HEK293 (cell line): ENCODE measurements at regions not wholly inside any gene's neighbourhood (a gene's known extent, or its start where the extent isn't known, plus 50 kb on each side); places are given as distances from the start of the nearest gene placed in this dataset.

Source experiments
- CTCF ChIA-PET: fragments of 350-600 bp; formaldehyde crosslinking; extraction: SDS; loops from one replicate; lab custom pipeline; 2021; ENCODE audit warnings: antibody characterized with exemption; lab: Yijun Ruan, JAX
- POLR2A ChIA-PET: fragments of 300-600 bp; formaldehyde crosslinking; extraction: SDS; loops from one replicate; lab custom pipeline; 2020; ENCODE audit warnings: antibody characterized with exemption, inconsistent platforms; lab: Yijun Ruan, JAX
- H3K27ac ChIP-seq: fragments of 200-500 bp; sonication (Bioruptor generic); 2 replicates; pipeline ENCODE4 v1.5.1; 2014; ENCODE audit warnings: low read depth, low read length, control low read depth, inconsistent platforms; ENCODE audit errors: extremely low read depth
- H3K36me3 ChIP-seq, 2 experiments: fragments of 200-500 bp in 1 of 2; sonication (Bioruptor generic) in 1 of 2; 1 replicate in 1 of 2; 2 replicates in 1 of 2; pipeline ENCODE4 v1.5.1; 2014 to 2017; ENCODE audit warnings: inconsistent platforms in 2 of 2, low read length in 2 of 2; ENCODE audit not compliant: control insufficient read depth in 2 of 2, insufficient read depth in 1 of 2
- H3K4me1 ChIP-seq: fragments of 200-500 bp; sonication (Bioruptor generic); 2 replicates; pipeline ENCODE4 v1.5.1; 2014; ENCODE audit warnings: mild to moderate bottlenecking, low read length, inconsistent platforms; ENCODE audit not compliant: control insufficient read depth, insufficient read depth
- H3K4me3 ChIP-seq: 2 replicates; pipeline ENCODE4 v1.5.1; 2011; ENCODE audit warnings: low read depth, mild to moderate bottlenecking, control low read depth, low read length, moderate library complexity
- H3K9me3 ChIP-seq: fragments of 200-500 bp; sonication (Bioruptor generic); 2 replicates; pipeline ENCODE4 v1.5.1; 2014; ENCODE audit warnings: low read depth, low read length, inconsistent platforms; ENCODE audit not compliant: control insufficient read depth, insufficient read depth
- INSM2 ChIP-seq: fragments of 450-650 bp; formaldehyde crosslinking; IDR thresholded peaks from 2 replicates; pipeline ENCODE4 v1.5.1; 2016; ENCODE audit warnings: missing biosample characterization, missing genetic modification characterization
- KLF10 ChIP-seq: fragments of 450-650 bp; IDR thresholded peaks from 2 replicates; pipeline ENCODE4 v1.5.1; 2018; ENCODE audit warnings: missing biosample characterization, mild to moderate bottlenecking, missing genetic modification characterization
- PBX3 ChIP-seq: sonication (generic); formaldehyde crosslinking; IDR thresholded peaks from 2 replicates; pipeline ENCODE4 v1.8.1; 2022; ENCODE audit warnings: mild to moderate bottlenecking, moderate library complexity, missing genetic modification reagents
- SP7 ChIP-seq: fragments of 450-650 bp; formaldehyde crosslinking; IDR thresholded peaks from 2 replicates; pipeline ENCODE4 v1.5.1; 2016; ENCODE audit warnings: missing biosample characterization, missing genetic modification characterization
- ZBTB21 ChIP-seq: fragments of 450-650 bp; formaldehyde crosslinking; IDR thresholded peaks from 2 replicates; pipeline ENCODE4 v1.5.1; 2017; ENCODE audit warnings: missing biosample characterization, missing genetic modification characterization
- ZBTB8A ChIP-seq: fragments of 450-650 bp; formaldehyde crosslinking; IDR thresholded peaks from 2 replicates; pipeline ENCODE4 v1.5.1; 2016; ENCODE audit warnings: missing biosample characterization, missing genetic modification characterization
- ZFHX2 ChIP-seq: fragments of 450-650 bp; formaldehyde crosslinking; conservative IDR thresholded peaks from 2 replicates; pipeline ENCODE4 v1.5.1; 2016; ENCODE audit warnings: missing biosample characterization, missing genetic modification characterization
- ZNF138 ChIP-seq: fragments of 450-650 bp; formaldehyde crosslinking; IDR thresholded peaks from 2 replicates; pipeline ENCODE4 v1.5.1; 2016; ENCODE audit warnings: missing biosample characterization, missing genetic modification characterization, borderline replicate concordance
- ZNF398 ChIP-seq: fragments of 450-650 bp; formaldehyde crosslinking; IDR thresholded peaks from 2 replicates; pipeline ENCODE4 v1.5.1; 2017; ENCODE audit warnings: missing biosample characterization, missing genetic modification characterization
- ZNF473 ChIP-seq: fragments of 450-650 bp; formaldehyde crosslinking; IDR thresholded peaks from 2 replicates; pipeline ENCODE4 v1.5.1; 2017; ENCODE audit warnings: missing biosample characterization, missing genetic modification characterization
- ZNF48 ChIP-seq: fragments of 450-650 bp; formaldehyde crosslinking; IDR thresholded peaks from 2 replicates; pipeline ENCODE4 v1.5.1; 2016; ENCODE audit warnings: missing biosample characterization, missing genetic modification characterization
- ZNF529 ChIP-seq: fragments of 450-650 bp; formaldehyde crosslinking; IDR thresholded peaks from 2 replicates; pipeline ENCODE4 v1.5.1; 2017; ENCODE audit warnings: missing genetic modification characterization, missing biosample characterization; ENCODE audit not compliant: insufficient replicate concordance
- ZNF701 ChIP-seq: fragments of 450-650 bp; formaldehyde crosslinking; IDR thresholded peaks from 2 replicates; pipeline ENCODE4 v1.5.1; 2016; ENCODE audit warnings: missing biosample characterization, missing genetic modification characterization
- TF ChIP-seq, protein P1 (sequence below): fragments of 450-650 bp; formaldehyde crosslinking; optimal IDR thresholded peaks from 2 replicates; pipeline ENCODE3; 2016; ENCODE audit warnings: missing biosample characterization, mild to moderate bottlenecking, missing genetic modification characterization
- TF ChIP-seq, protein P2 (sequence below): fragments of 450-650 bp; formaldehyde crosslinking; IDR thresholded peaks from 2 replicates; pipeline ENCODE4 v1.5.1; 2016; ENCODE audit warnings: missing biosample characterization, missing genetic modification characterization
- TF ChIP-seq, protein P3 (sequence below): fragments of 450-650 bp; formaldehyde crosslinking; IDR thresholded peaks from 2 replicates; pipeline ENCODE4 v1.5.1; 2016; ENCODE audit warnings: missing biosample characterization, missing genetic modification characterization
- TF ChIP-seq, protein P4 (sequence below): fragments of 450-650 bp; formaldehyde crosslinking; IDR thresholded peaks from 2 replicates; pipeline ENCODE4 v1.5.1; 2016; ENCODE audit warnings: missing biosample characterization, missing genetic modification characterization
- TF ChIP-seq, protein P5 (sequence below): fragments of 450-650 bp; IDR thresholded peaks from 2 replicates; pipeline ENCODE4 v1.5.1; 2018; ENCODE audit warnings: missing biosample characterization, mild to moderate bottlenecking, missing genetic modification characterization

GRCh38 chr4:84336964-84337705 is 162.0 kb downstream of the NKX6-1 start:
- ChIA-PET CTCF (no interaction called here), POLR2A (no interaction called here)
- no peak overlapping the region for H3K4me3 ChIP-seq
- TF ChIP-seq ZNF138 (tag by site-specific recombination) (no peak), ZNF529 (tag by site-specific recombination) (no peak), ZNF473 (tag by site-specific recombination) (no peak), ZNF701 (no peak), ZNF48 (tag by site-specific recombination) (no peak), KLF10 (no peak), ZBTB8A (tag by site-specific recombination) (no peak)
- TF ChIP-seq, all 188 proteins: peak for 0
- H3K36me3 ChIP-seq: no peaks in the 10 kb centered on the region
- no peak overlapping the region for H3K27ac ChIP-seq
- no peaks in the 10 kb centered on the region for H3K9me3 ChIP-seq
- no peaks in the 10 kb centered on the region for H3K4me1 ChIP-seq

DNA sequence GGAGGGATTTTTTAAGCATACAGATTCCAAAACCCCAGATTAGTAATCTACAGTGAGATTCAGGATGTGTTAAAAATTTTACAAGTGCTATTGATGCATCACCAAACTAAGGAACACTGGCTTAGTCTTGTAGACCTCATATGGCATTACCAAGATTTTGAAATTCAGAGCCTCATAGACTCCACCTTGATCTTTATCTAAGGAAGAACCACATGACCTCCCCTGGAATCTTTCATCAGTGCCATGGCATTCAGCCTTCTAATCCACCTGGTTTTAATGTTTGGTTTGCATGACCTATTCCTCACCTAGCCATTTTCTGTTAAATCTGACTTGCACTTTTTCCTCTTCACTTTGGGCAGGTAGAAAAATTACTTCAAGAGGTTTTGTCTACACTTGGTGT is 171.6 kb downstream of the NKX6-1 start:
- H3K4me1 ChIP-seq: no peaks in the 10 kb centered on the region
- no peak overlapping the region for H3K4me3 ChIP-seq
- CTCF ChIA-PET: no interaction called here
- TF ChIP-seq, protein P1, sequence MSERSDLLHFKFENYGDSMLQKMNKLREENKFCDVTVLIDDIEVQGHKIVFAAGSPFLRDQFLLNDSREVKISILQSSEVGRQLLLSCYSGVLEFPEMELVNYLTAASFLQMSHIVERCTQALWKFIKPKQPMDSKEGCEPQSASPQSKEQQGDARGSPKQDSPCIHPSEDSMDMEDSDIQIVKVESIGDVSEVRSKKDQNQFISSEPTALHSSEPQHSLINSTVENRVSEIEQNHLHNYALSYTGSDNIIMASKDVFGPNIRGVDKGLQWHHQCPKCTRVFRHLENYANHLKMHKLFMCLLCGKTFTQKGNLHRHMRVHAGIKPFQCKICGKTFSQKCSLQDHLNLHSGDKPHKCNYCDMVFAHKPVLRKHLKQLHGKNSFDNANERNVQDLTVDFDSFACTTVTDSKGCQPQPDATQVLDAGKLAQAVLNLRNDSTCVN (tag by site-specific recombination): no peak
- TF ChIP-seq, protein P2, sequence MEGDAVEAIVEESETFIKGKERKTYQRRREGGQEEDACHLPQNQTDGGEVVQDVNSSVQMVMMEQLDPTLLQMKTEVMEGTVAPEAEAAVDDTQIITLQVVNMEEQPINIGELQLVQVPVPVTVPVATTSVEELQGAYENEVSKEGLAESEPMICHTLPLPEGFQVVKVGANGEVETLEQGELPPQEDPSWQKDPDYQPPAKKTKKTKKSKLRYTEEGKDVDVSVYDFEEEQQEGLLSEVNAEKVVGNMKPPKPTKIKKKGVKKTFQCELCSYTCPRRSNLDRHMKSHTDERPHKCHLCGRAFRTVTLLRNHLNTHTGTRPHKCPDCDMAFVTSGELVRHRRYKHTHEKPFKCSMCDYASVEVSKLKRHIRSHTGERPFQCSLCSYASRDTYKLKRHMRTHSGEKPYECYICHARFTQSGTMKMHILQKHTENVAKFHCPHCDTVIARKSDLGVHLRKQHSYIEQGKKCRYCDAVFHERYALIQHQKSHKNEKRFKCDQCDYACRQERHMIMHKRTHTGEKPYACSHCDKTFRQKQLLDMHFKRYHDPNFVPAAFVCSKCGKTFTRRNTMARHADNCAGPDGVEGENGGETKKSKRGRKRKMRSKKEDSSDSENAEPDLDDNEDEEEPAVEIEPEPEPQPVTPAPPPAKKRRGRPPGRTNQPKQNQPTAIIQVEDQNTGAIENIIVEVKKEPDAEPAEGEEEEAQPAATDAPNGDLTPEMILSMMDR (tag by site-specific recombination): no peak
- TF ChIP-seq INSM2 (tag by site-specific recombination): no peak
- TF ChIP-seq ZBTB21 (tag by site-specific recombination): no peak
- TF ChIP-seq, protein P3, sequence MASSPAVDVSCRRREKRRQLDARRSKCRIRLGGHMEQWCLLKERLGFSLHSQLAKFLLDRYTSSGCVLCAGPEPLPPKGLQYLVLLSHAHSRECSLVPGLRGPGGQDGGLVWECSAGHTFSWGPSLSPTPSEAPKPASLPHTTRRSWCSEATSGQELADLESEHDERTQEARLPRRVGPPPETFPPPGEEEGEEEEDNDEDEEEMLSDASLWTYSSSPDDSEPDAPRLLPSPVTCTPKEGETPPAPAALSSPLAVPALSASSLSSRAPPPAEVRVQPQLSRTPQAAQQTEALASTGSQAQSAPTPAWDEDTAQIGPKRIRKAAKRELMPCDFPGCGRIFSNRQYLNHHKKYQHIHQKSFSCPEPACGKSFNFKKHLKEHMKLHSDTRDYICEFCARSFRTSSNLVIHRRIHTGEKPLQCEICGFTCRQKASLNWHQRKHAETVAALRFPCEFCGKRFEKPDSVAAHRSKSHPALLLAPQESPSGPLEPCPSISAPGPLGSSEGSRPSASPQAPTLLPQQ (tag by site-specific recombination): no peak
- no peak for TF ChIP-seq ZNF398 (tag by site-specific recombination)
- no peak for TF ChIP-seq ZBTB8A (tag by site-specific recombination)
- no peak for TF ChIP-seq ZFHX2 (tag by site-specific recombination)
- TF ChIP-seq PBX3 (CRISPR knock-in tag): no peak
- TF ChIP-seq, protein P4, sequence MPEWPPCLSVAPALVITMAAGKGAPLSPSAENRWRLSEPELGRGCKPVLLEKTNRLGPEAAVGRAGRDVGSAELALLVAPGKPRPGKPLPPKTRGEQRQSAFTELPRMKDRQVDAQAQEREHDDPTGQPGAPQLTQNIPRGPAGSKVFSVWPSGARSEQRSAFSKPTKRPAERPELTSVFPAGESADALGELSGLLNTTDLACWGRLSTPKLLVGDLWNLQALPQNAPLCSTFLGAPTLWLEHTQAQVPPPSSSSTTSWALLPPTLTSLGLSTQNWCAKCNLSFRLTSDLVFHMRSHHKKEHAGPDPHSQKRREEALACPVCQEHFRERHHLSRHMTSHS (tag by site-specific recombination): no peak
- no peak for TF ChIP-seq SP7
- TF ChIP-seq, protein P5, sequence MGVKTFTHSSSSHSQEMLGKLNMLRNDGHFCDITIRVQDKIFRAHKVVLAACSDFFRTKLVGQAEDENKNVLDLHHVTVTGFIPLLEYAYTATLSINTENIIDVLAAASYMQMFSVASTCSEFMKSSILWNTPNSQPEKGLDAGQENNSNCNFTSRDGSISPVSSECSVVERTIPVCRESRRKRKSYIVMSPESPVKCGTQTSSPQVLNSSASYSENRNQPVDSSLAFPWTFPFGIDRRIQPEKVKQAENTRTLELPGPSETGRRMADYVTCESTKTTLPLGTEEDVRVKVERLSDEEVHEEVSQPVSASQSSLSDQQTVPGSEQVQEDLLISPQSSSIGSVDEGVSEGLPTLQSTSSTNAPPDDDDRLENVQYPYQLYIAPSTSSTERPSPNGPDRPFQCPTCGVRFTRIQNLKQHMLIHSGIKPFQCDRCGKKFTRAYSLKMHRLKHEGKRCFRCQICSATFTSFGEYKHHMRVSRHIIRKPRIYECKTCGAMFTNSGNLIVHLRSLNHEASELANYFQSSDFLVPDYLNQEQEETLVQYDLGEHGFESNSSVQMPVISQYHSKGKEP (tag by site-specific recombination): no peak
- TF ChIP-seq, all 188 proteins: peak for 0
- Histone ChIP-seq H3K9me3 (no peaks in the 10 kb centered on the region), H3K36me3 (no peaks in the 10 kb centered on the region), H3K27ac (no peak overlapping the region)
- POLR2A ChIA-PET: no interaction called here
